Ectodermal cell (in vitro differentiated cells): ENCODE measurements at regions not wholly inside any gene's neighbourhood (a gene's known extent, or its start where the extent isn't known, plus 50 kb on each side); places are given as distances from the start of the nearest gene placed in this dataset.

Experiments used
- H3K27ac ChIP-seq: 2 replicates; pipeline ENCODE4 v1.7.0; 2013; ENCODE audit warnings: mild to moderate bottlenecking, low read depth, low read length; ENCODE audit not compliant: insufficient read depth, poor library complexity, severe bottlenecking
- H3K27me3 ChIP-seq: 2 replicates; pipeline ENCODE4 v1.7.0; 2013; ENCODE audit warnings: mild to moderate bottlenecking, low read length; ENCODE audit not compliant: insufficient read depth, control insufficient read depth, poor library complexity, severe bottlenecking
- H3K36me3 ChIP-seq: one replicate; pipeline ENCODE4 v1.7.0; 2013; ENCODE audit warnings: low read length; ENCODE audit not compliant: control insufficient read depth, insufficient read depth
- H3K4me1 ChIP-seq: one replicate; pipeline ENCODE4 v1.7.0; 2013; ENCODE audit warnings: low read length; ENCODE audit not compliant: control insufficient read depth, insufficient read depth
- H3K4me3 ChIP-seq: 2 replicates; pipeline ENCODE4 v1.7.0; 2013; ENCODE audit warnings: low read depth, low read length, control low read depth; ENCODE audit not compliant: insufficient read depth
- H3K9me3 ChIP-seq: 2 replicates; pipeline ENCODE4 v1.7.0; 2013; ENCODE audit warnings: mild to moderate bottlenecking, low read length, moderate library complexity; ENCODE audit not compliant: control insufficient read depth
- WGBS, 2 experiments: methylation state at CpG; one replicate each; pipeline ENCODE4 v1.1.7; 2013; ENCODE audit warnings: missing lambda C conversion rate in 2 of 2; 5-methylcytosine and 5-hydroxymethylcytosine counted together

GRCh38 chr13:90205911-90206310 is 1141.6 kb upstream of the MIR17HG start:
- WGBS, 2 experiments = 95 to 97% methylated on average over 10 of the region's 10 CpGs
- Histone ChIP-seq H3K27ac (no peak overlapping the region), H3K27me3 (no peaks in the 10 kb centered on the region), H3K9me3 (no peaks in the 10 kb centered on the region), H3K36me3 (no peaks in the 10 kb centered on the region), H3K4me3 (no peak overlapping the region), H3K4me1 (peaks cover 3% of the 10 kb centered on the region)

GRCh38 chr13:90217275-90217674 is 1130.2 kb upstream of the MIR17HG start:
- Histone ChIP-seq H3K27me3 (no peaks in the 10 kb centered on the region), H3K4me1 (no peaks in the 10 kb centered on the region), H3K4me3 (no peak overlapping the region), H3K9me3 (no peaks in the 10 kb centered on the region), H3K27ac (no peak overlapping the region), H3K36me3 (no peaks in the 10 kb centered on the region)
- 89% methylated on average over 1 of the region's 1 CpG; no CpG with 5 or more reads in 1 of the 2 experiments for WGBS, 2 experiments

- no peaks in the 10 kb centered on the region for H3K36me3 ChIP-seq
- H3K4me3 ChIP-seq = no peak overlapping the region
- 100% methylated on average over 2 of the region's 3 CpGs; no CpG with 5 or more reads in 1 of the 2 experiments for WGBS, 2 experiments
- no peaks in the 10 kb centered on the region for H3K9me3 ChIP-seq
- H3K27ac ChIP-seq = no peak overlapping the region
- H3K27me3 ChIP-seq = no peaks in the 10 kb centered on the region
- no peaks in the 10 kb centered on the region for H3K4me1 ChIP-seq
These were observed 1124.7 kb upstream of the MIR17HG start for GRCh38 chr13:90222758-90223157.

GRCh38 chr13:90230311-90230710 is 1117.2 kb upstream of the MIR17HG start:
- Histone ChIP-seq H3K27me3 (no peaks in the 10 kb centered on the region), H3K4me1 (no peaks in the 10 kb centered on the region), H3K27ac (no peak overlapping the region), H3K36me3 (no peaks in the 10 kb centered on the region), H3K9me3 (no peaks in the 10 kb centered on the region), H3K4me3 (no peak overlapping the region)
- 96 to 97% methylated on average over 17 of the region's 17 CpGs for WGBS, 2 experiments

- H3K27ac ChIP-seq = no peak overlapping the region
- H3K9me3 ChIP-seq = no peaks in the 10 kb centered on the region
- H3K36me3 ChIP-seq = no peaks in the 10 kb centered on the region
- no peaks in the 10 kb centered on the region for H3K4me1 ChIP-seq
- no peak overlapping the region for H3K4me3 ChIP-seq
- no peaks in the 10 kb centered on the region for H3K27me3 ChIP-seq
These were observed 1115.2 kb upstream of the MIR17HG start for GRCh38 chr13:90232291-90232690.

- H3K36me3 ChIP-seq = no peaks in the 10 kb centered on the region
- H3K4me3 ChIP-seq = no peak overlapping the region
- no peak overlapping the region for H3K27ac ChIP-seq
- WGBS, 2 experiments = 95 to 99% methylated on average over 5 to 7 of the region's 7 CpGs
- H3K9me3 ChIP-seq = no peaks in the 10 kb centered on the region
- H3K4me1 ChIP-seq = peaks cover 4% of the 10 kb centered on the region
- no peaks in the 10 kb centered on the region for H3K27me3 ChIP-seq
These were observed 1113.4 kb upstream of the MIR17HG start for GRCh38 chr13:90233933-90234672.

- peaks cover 4% of the 10 kb centered on the region for H3K4me1 ChIP-seq
- H3K9me3 ChIP-seq = no peaks in the 10 kb centered on the region
- no peak overlapping the region for H3K27ac ChIP-seq
- H3K4me3 ChIP-seq = no peak overlapping the region
- H3K27me3 ChIP-seq = no peaks in the 10 kb centered on the region
- H3K36me3 ChIP-seq = no peaks in the 10 kb centered on the region
These were observed 1109.6 kb upstream of the MIR17HG start for GRCh38 chr13:90237852-90238251.

GRCh38 chr13:90238413-90238812 is 1109.1 kb upstream of the MIR17HG start:
- no peak overlapping the region for H3K4me3 ChIP-seq
- H3K9me3 ChIP-seq = no peaks in the 10 kb centered on the region
- no peaks in the 10 kb centered on the region for H3K36me3 ChIP-seq
- H3K27ac ChIP-seq = no peak overlapping the region
- no peaks in the 10 kb centered on the region for H3K27me3 ChIP-seq
- H3K4me1 ChIP-seq = peaks cover 4% of the 10 kb centered on the region
- 55 to 57% methylated on average over 4 of the region's 4 CpGs for whole genome bisulfite sequencing, 2 experiments

- WGBS, 2 experiments = 94 to 96% methylated on average over 3 of the region's 3 CpGs
- Histone ChIP-seq H3K27ac (no peak overlapping the region), H3K36me3 (no peaks in the 10 kb centered on the region), H3K27me3 (no peaks in the 10 kb centered on the region), H3K9me3 (no peaks in the 10 kb centered on the region), H3K4me3 (no peak overlapping the region), H3K4me1 (peaks cover 4% of the 10 kb centered on the region)
These were observed 1108.4 kb upstream of the MIR17HG start for GRCh38 chr13:90239130-90239529.

- no peaks in the 10 kb centered on the region for H3K27me3 ChIP-seq
- WGBS, 2 experiments = 95 to 97% methylated on average over 1 of the region's 1 CpG
- no peak overlapping the region for H3K27ac ChIP-seq
- no peaks in the 10 kb centered on the region for H3K36me3 ChIP-seq
- no peaks in the 10 kb centered on the region for H3K9me3 ChIP-seq
- no peaks in the 10 kb centered on the region for H3K4me1 ChIP-seq
- no peak overlapping the region for H3K4me3 ChIP-seq
These were observed 1101.5 kb upstream of the MIR17HG start for GRCh38 chr13:90246005-90246404.
